DMS 273 treated with DMSO at 0.1 percent for 48 hours (cell line): ENCODE measurements at regions not wholly inside any gene's neighbourhood (a gene's known extent, or its start where the extent isn't known, plus 50 kb on each side); places are given as distances from the start of the nearest gene placed in this dataset.

ENCODE experiments used
- DNase-seq: peaks from one replicate; lab custom pipeline; 2025; lab: John Stamatoyannopoulos, UW

- no peak for DNase-seq
These were observed 158.9 kb downstream of the MRPL14 start for GRCh38 chr6:43968110-43968965.

- DNase-seq = no peak
These were observed 159.5 kb downstream of the MRPL14 start for GRCh38 chr6:43967719-43968091.

- no peak for DNase-seq
These were observed 160.2 kb downstream of the MRPL14 start for GRCh38 chr6:43966853-43967718.

GRCh38 chr6:43966374-43966658 lies 160.9 kb downstream of the MRPL14 start:
- DNase-seq = no peak

GRCh38 chr6:43965628-43966373 lies 161.5 kb downstream of the MRPL14 start:
- no peak for DNase-seq

- DNase-seq = no peak
These were observed 162.3 kb downstream of the MRPL14 start for GRCh38 chr6:43964659-43965570.

- no peak for DNase-seq
These were observed 163.2 kb downstream of the MRPL14 start for GRCh38 chr6:43963877-43964658.

- no peak for DNase-seq
These were observed 164.0 kb downstream of the MRPL14 start for GRCh38 chr6:43963203-43963602.

GRCh38 chr6:43962458-43962857 lies 164.8 kb downstream of the MRPL14 start:
- DNase-seq = no peak

- no peak for DNase-seq
These were observed 170.0 kb downstream of the MRPL14 start for GRCh38 chr6:43957273-43957672.

- DNase-seq = no peak
These were observed 170.8 kb downstream of the MRPL14 start for GRCh38 chr6:43956478-43956877.

- DNase-seq = no peak
These were observed 172.7 kb downstream of the MRPL14 start for GRCh38 chr6:43954311-43955131.

- no peak for DNase-seq
These were observed 173.4 kb downstream of the MRPL14 start for GRCh38 chr6:43953794-43954310.

GRCh38 chr6:43953256-43953655 lies 174.0 kb downstream of the MRPL14 start:
- no peak for DNase-seq

- no peak for DNase-seq
These were observed 174.5 kb downstream of the MRPL14 start for GRCh38 chr6:43952746-43953145.

GRCh38 chr6:43951756-43952675 lies 175.2 kb downstream of the MRPL14 start:
- no peak for DNase-seq

- DNase-seq = peak; percentile 15
These were observed 176.0 kb downstream of the MRPL14 start for GRCh38 chr6:43951063-43951755.

GRCh38 chr6:43950731-43951062 lies 176.6 kb downstream of the MRPL14 start:
- DNase-seq = no peak
